Epithelial cell of esophagus (primary cell): ENCODE measurements at regions not wholly inside any gene's neighbourhood (a gene's known extent, or its start where the extent isn't known, plus 50 kb on each side); places are given as distances from the start of the nearest gene placed in this dataset.
"Not testable (repeated sequence)": the region's sequence is repeated elsewhere in the genome, so short reads cannot be mapped to it uniquely, and the experiment has no call there.

Experiments used
- DNase-seq: peaks from one replicate; pipeline ENCODE4 v3.0.0; 2010; ENCODE audit warnings: low read depth
- H3K4me3 ChIP-seq: 2 replicates; pipeline ENCODE4 v1.5.1; 2011; ENCODE audit warnings: mild to moderate bottlenecking, low read length, control low read depth
- TF ChIP-seq, protein P1 (sequence below): IDR thresholded peaks from 2 replicates; pipeline ENCODE4 v1.5.1; 2011; ENCODE audit warnings: low read depth, mild to moderate bottlenecking, low read length, control low read depth, inconsistent platforms; ENCODE audit not compliant: insufficient read depth; ENCODE audit errors: missing control alignments

DNA sequence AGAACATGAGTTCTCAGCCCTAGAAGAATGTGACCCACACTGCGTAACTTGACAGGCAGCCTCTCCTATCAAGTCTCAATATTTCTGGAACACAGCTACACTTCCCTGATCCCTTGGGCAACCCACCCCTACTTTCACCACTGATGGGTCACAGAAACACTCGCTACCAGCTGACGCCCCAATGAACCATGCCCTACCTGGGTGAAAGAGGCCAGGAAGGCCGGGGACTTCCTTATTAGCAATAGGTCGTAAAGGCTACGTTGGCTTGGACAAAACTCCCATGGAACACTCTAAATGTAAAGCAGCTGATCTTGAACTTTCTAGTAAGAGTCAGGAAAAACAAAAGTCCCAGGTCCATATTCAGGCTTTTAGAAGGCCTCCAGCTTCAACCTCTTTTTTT lies 202.3 kb upstream of the KCTD7 start:
- DNase-seq: no peak
- TF ChIP-seq, protein P1, sequence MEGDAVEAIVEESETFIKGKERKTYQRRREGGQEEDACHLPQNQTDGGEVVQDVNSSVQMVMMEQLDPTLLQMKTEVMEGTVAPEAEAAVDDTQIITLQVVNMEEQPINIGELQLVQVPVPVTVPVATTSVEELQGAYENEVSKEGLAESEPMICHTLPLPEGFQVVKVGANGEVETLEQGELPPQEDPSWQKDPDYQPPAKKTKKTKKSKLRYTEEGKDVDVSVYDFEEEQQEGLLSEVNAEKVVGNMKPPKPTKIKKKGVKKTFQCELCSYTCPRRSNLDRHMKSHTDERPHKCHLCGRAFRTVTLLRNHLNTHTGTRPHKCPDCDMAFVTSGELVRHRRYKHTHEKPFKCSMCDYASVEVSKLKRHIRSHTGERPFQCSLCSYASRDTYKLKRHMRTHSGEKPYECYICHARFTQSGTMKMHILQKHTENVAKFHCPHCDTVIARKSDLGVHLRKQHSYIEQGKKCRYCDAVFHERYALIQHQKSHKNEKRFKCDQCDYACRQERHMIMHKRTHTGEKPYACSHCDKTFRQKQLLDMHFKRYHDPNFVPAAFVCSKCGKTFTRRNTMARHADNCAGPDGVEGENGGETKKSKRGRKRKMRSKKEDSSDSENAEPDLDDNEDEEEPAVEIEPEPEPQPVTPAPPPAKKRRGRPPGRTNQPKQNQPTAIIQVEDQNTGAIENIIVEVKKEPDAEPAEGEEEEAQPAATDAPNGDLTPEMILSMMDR: no peak
- H3K4me3 ChIP-seq: no peak overlapping the region

DNA sequence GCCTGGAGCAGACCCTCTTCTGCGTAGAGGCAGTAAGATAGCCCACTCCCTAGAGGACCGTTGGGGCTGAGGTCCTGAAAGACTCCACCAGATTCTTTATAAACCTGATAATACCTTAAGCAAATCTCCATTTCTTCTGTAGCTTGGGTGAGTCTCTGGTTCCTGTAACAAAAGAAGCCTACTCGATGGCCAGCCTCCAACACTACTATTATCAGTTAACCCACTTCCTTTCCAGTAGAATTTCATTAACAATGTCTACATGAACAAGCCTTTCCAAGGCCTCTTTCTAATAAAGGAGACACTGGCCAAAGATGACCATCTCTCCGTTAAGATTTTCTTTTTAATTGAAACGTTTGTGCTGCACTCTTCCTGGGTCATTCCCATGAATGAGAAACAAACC lies 201.7 kb upstream of the KCTD7 start:
- DNase-seq: no peak
- no peak overlapping the region for H3K4me3 ChIP-seq
- TF ChIP-seq, protein P1: no peak

DNA sequence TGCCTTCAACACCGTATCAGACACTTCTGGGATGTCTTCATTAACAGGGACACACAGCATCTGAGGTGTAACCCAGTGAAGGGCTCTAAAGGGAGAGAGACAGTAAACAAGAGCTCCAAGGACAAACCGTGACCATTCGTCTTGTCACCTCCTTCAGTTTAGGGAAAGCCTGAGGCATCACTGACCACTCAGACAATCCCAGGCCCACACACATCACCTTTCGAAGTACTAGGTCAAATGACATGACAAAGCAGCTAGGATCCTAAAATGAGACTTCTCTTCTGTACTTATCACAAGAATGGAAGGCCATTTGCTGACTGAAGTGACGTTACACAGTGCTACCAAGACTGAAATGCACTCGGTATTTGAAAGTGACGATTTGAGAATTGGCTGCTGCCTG lies 200.7 kb upstream of the KCTD7 start:
- TF ChIP-seq, protein P1: no peak
- DNase-seq: no peak
- H3K4me3 ChIP-seq: no peak overlapping the region

DNA sequence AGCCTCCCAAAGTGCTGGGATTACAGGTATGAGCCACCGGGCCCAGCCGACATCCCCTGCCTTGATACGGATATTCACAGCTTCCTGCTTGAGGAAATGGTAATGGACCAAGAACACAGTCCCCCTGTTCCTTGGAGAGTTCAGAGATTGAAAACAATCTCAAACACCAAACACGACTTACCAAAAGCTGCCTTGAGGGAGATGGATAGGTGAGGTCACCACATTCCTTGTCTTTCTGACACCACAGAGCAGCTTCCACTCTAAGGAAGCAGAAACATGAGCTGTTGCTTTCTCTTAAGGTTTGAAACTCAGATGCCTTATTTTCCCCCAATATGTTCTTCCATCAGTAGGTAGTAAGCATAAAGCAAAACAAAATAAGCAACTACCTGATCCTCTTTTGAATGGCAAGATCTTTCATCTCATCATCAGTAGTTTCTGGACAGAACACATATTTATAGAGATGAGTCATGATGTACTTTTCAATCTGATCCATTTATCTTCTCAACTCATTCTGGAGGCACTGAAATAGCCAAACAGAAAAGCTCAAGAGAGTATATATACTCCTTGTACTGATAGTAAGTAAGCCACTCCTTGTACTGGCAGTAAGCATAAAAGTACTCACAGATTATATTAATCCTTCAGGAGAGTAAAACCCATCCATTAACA lies 199.1 kb upstream of the KCTD7 start:
- no peak overlapping the region for H3K4me3 ChIP-seq
- TF ChIP-seq, protein P1: no peak
- no peak for DNase-seq

DNA sequence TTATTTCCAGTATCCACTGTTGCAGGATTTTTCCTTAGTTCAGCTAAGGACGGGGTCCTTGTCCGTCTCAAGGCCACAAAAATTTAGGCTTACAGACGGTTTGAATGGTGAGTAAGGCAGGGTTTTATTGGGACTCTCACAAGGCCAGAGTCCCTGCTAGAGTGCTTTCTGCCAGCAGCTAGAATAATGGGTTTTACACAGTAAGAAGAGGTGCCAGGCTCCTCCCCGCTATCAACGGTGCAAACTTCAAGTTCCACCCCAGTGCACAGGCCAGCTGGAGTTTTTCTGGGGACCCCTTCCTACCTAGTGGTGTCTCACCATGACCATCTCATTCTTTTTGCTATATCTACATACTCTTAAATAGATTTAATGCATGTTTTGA lies 198.5 kb upstream of the KCTD7 start:
- H3K4me3 ChIP-seq: no peak overlapping the region
- TF ChIP-seq, protein P1: no peak
- no peak for DNase-seq

DNA sequence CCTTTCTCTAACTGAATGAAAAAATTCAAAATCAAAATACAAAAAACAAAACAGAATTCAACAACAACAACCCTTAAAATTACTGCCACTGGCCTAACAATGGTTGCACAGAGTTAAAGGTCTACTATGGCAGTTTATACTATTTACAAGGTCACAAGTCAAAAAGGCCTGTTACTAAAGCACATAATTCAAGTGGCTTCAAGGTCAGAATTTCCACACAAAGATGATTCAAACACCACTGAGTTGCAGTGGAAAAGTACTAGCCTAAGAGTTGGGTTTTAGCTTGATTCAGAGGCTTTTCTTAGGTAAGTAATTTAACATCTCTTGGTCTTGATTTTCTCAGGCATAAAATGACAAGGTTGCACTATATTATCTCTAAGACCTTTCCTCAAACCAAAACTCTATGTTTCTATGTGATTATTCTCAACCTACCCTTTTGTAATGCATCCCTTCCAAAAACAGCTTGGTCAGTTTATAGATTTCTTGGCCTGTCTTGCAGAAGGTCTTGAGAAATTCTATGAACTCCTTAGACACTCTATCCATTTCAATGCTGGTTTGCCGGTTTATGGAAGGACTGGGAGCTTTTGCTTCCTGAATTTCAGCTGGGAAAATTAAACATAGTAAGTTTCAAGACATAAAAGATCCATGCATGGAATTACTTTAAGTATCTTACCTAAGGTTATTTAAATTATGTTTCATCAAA lies 189.8 kb upstream of the KCTD7 start:
- H3K4me3 ChIP-seq: not testable (repeated sequence)

DNA sequence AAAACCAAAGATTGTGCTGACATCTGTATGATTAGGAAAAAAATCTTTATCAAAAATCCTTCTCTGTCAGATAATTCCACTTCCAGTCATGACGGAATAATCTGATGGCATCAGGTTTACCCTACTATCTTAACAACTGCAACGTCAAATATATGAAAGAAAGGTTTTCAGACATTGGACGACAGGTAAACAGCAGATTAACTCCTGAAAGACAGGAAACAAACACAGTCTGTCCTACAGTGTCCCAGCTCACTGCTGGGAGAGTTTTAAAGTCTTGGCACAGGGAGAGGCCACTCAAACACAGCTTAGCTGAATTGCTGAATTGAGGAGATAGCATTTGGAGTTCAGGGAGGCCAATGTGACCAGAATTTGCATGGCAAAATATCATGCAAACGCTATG lies 186.3 kb upstream of the KCTD7 start:
- TF ChIP-seq, protein P1: no peak
- no peak overlapping the region for H3K4me3 ChIP-seq
- no peak for DNase-seq

More for the DNA sequence above, 189.8 kb upstream of the KCTD7 start:
- not testable (repeated sequence) for DNase-seq
